ENCODE measurements at regions not wholly inside any gene's neighbourhood (a gene's known extent, or its start where the extent isn't known, plus 50 kb on each side); places are given as distances from the start of the nearest gene placed in this dataset.

GRCh38 chr11:91742155-91742554 is 482.5 kb upstream of the FAT3 start:
- DNase-seq = no peak

GRCh38 chr11:91731051-91731450 is 493.6 kb upstream of the FAT3 start:
- no peak for DNase-seq

- no peak for DNase-seq
These were observed 494.0 kb upstream of the FAT3 start for GRCh38 chr11:91730620-91731019.

GRCh38 chr11:91730057-91730456 is 494.6 kb upstream of the FAT3 start:
- no peak for DNase-seq

- DNase-seq = no peak
These were observed 507.4 kb upstream of the FAT3 start for GRCh38 chr11:91717169-91717568.

GRCh38 chr11:91707652-91708482 is 516.8 kb upstream of the FAT3 start:
- no peak for DNase-seq

GRCh38 chr11:91703042-91703441 is 521.6 kb upstream of the FAT3 start:
- no peak for DNase-seq

GRCh38 chr11:91700854-91701253 is 523.8 kb upstream of the FAT3 start:
- DNase-seq = no peak

GRCh38 chr11:91698845-91699244 is 525.8 kb upstream of the FAT3 start:
- no peak for DNase-seq

GRCh38 chr11:91694331-91694730 is 530.3 kb upstream of the FAT3 start:
- no peak for DNase-seq

- DNase-seq = no peak
These were observed 532.7 kb upstream of the FAT3 start for GRCh38 chr11:91691872-91692271.

GRCh38 chr11:91688672-91689071 is 535.9 kb upstream of the FAT3 start:
- no peak for DNase-seq

- no peak for DNase-seq
These were observed 537.9 kb upstream of the FAT3 start for GRCh38 chr11:91686700-91687099.

- DNase-seq = no peak
These were observed 538.3 kb upstream of the FAT3 start for GRCh38 chr11:91686281-91686680.

GRCh38 chr11:91673705-91674104 is 550.9 kb upstream of the FAT3 start:
- no peak for DNase-seq

GRCh38 chr11:91664521-91664920 is 560.1 kb upstream of the FAT3 start:
- DNase-seq = no peak

- no peak for DNase-seq
These were observed 564.6 kb upstream of the FAT3 start for GRCh38 chr11:91660036-91660435.

GRCh38 chr11:91654686-91655085 is 569.9 kb upstream of the FAT3 start:
- no peak for DNase-seq

- DNase-seq = no peak
These were observed 571.4 kb upstream of the FAT3 start for GRCh38 chr11:91653079-91653754.

GRCh38 chr11:91650802-91651201 is 573.8 kb upstream of the FAT3 start:
- no peak for DNase-seq

GRCh38 chr11:91641153-91641552 is 583.5 kb upstream of the FAT3 start:
- no peak for DNase-seq

GRCh38 chr11:91639359-91639758 is 585.3 kb upstream of the FAT3 start:
- DNase-seq = no peak

- DNase-seq = no peak
These were observed 593.5 kb upstream of the FAT3 start for GRCh38 chr11:91630916-91631673.

- no peak for DNase-seq
These were observed 599.1 kb upstream of the FAT3 start for GRCh38 chr11:91625495-91625894.

Data from hematopoietic multipotent progenitor cell treated with erythropoietin and hydrocortisone succinate and interleukin-3 and kit ligand, for 6 days (in vitro differentiated cells).